Testis (tissue), 2 donors: ENCODE measurements at regions not wholly inside any gene's neighbourhood (a gene's known extent, or its start where the extent isn't known, plus 50 kb on each side); places are given as distances from the start of the nearest gene placed in this dataset.

Source experiments
- POLR2A ChIP-seq: fragments of 450-650 bp; IDR thresholded peaks from one replicate; pipeline ENCODE4 v1.6.1; 2017; ENCODE audit warnings: antibody characterized with exemption, mild to moderate bottlenecking, moderate library complexity
- TF ChIP-seq, protein P1 (sequence below), 3 experiments: fragments of 450-650 bp in 2 of 3; fragments of 200-600 bp in 1 of 3; sonication (generic) in 1 of 3; IDR thresholded peaks; one replicate each; pipeline ENCODE4 v1.5.1; 2016 to 2019; ENCODE audit warnings: antibody characterized with exemption in 3 of 3, mild to moderate bottlenecking in 2 of 3, moderate library complexity in 1 of 3

DNA sequence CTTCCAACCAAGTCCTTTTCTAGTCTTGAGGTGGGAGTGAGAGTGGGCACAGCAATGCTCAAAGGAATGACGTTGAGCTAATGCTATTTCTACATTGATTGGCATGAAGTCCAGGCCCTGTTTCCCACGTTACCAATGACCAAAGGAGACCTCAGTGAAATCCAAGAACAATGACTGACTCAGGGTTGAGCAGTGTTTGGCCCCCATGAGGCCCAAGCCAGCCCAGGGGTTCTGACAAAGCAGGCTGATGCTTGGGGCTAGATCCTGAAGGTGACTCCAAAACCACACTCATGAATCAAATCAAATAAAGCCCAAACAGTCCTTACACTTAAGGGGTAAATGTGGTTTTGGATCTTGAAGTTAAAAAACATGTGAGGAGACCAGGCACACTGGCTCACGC is 278.5 kb upstream of the GJB5 start:
- no peak for TF ChIP-seq POLR2A
- TF ChIP-seq, protein P1, sequence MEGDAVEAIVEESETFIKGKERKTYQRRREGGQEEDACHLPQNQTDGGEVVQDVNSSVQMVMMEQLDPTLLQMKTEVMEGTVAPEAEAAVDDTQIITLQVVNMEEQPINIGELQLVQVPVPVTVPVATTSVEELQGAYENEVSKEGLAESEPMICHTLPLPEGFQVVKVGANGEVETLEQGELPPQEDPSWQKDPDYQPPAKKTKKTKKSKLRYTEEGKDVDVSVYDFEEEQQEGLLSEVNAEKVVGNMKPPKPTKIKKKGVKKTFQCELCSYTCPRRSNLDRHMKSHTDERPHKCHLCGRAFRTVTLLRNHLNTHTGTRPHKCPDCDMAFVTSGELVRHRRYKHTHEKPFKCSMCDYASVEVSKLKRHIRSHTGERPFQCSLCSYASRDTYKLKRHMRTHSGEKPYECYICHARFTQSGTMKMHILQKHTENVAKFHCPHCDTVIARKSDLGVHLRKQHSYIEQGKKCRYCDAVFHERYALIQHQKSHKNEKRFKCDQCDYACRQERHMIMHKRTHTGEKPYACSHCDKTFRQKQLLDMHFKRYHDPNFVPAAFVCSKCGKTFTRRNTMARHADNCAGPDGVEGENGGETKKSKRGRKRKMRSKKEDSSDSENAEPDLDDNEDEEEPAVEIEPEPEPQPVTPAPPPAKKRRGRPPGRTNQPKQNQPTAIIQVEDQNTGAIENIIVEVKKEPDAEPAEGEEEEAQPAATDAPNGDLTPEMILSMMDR (IDR thresholded peaks at IDR 0.05): no peak
